ENCODE measurements at regions not wholly inside any gene's neighbourhood (a gene's known extent, or its start where the extent isn't known, plus 50 kb on each side); places are given as distances from the start of the nearest gene placed in this dataset.

- intact Hi-C loops (cut with micrococcal nuclease), result no loop called here
- H3K36me3 ChIP-seq (ENCODE audit: control insufficient read depth, insufficient read depth, low read length), result no peaks in the 10 kb centered on the region
- no peak overlapping the region for H3K27ac ChIP-seq (ENCODE audit: low read length)
- Mint-ChIP-seq H3K36me3 (no peaks in the 10 kb centered on the region), H3K27me3 (ENCODE audit: low read depth in 2 of 2) (no peaks in the 10 kb centered on the region), H3K4me1 (peaks cover 22 to 23% of the 10 kb centered on the region in 2 donors), H3K4me3 (no peak overlapping the region), H3K9me3 (no peaks in the 10 kb centered on the region), H3K27ac (no peak overlapping the region)
- H3K27me3 ChIP-seq (ENCODE audit: control insufficient read depth, insufficient read depth, low read length), result no peaks in the 10 kb centered on the region
- no peak for DNase-seq
- ATAC-seq, result peak in 1 of 3 donors; percentile 58
- H3K4me3 ChIP-seq (ENCODE audit: low read length), result no peak overlapping the region
- no peaks in the 10 kb centered on the region for H3K9me3 ChIP-seq (ENCODE audit: control insufficient read depth, insufficient read depth, low read length)
- 32% methylated on average over 3 of the region's 3 CpGs for whole genome bisulfite sequencing (ENCODE audit: insufficient coverage)
- peaks cover 15% of the 10 kb centered on the region for H3K4me1 ChIP-seq (ENCODE audit: control insufficient read depth, insufficient read depth, low read length)
- no peak for TF ChIP-seq CTCF (IDR thresholded peaks at IDR 0.05)
Observed at GRCh38 chr2:44098050-44098449, 70.6 kb upstream of the PPM1B start.

- Mint-ChIP-seq H3K27ac (no peak overlapping the region), H3K27me3 (ENCODE audit: low read depth in 2 of 2) (no peaks in the 10 kb centered on the region)
Observed at GRCh38 chr2:44098891-44099290, 69.8 kb upstream of the PPM1B start.

GRCh38 chr2:44100351-44100750 lies 68.3 kb upstream of the PPM1B start:
- Histone ChIP-seq H3K27me3 (ENCODE audit: control insufficient read depth, insufficient read depth, low read length) (no peaks in the 10 kb centered on the region), H3K4me3 (ENCODE audit: low read length) (no peak overlapping the region), H3K36me3 (ENCODE audit: control insufficient read depth, insufficient read depth, low read length) (no peaks in the 10 kb centered on the region), H3K4me1 (ENCODE audit: control insufficient read depth, insufficient read depth, low read length) (peaks cover 15% of the 10 kb centered on the region), H3K9me3 (ENCODE audit: control insufficient read depth, insufficient read depth, low read length) (no peaks in the 10 kb centered on the region), H3K27ac (ENCODE audit: low read length) (no peak overlapping the region)
- H3K27me3 Mint-ChIP-seq (ENCODE audit: low read depth in 2 of 2), result no peaks in the 10 kb centered on the region
- 13% methylated on average over 3 of the region's 3 CpGs for WGBS (ENCODE audit: insufficient coverage)
- ATAC-seq, result peak; percentile 72 to 84 (median 72)
- no peaks in the 10 kb centered on the region for H3K36me3 Mint-ChIP-seq
- H3K27ac Mint-ChIP-seq, result peak overlapping the region; percentile 75 to 81
- peak in 1 of 2 donors; percentile 9 for DNase-seq
- TF ChIP-seq CTCF (IDR thresholded peaks at IDR 0.05), result no peak
- H3K9me3 Mint-ChIP-seq, result no peaks in the 10 kb centered on the region
- intact Hi-C loops (cut with micrococcal nuclease), result no loop called here
- H3K4me3 Mint-ChIP-seq, result peak overlapping the region; percentile 7
- peaks cover 22 to 23% of the 10 kb centered on the region in 2 donors for H3K4me1 Mint-ChIP-seq

More at GRCh38 chr2:44098891-44099290, 69.8 kb upstream of the PPM1B start:
- Histone ChIP-seq H3K27ac (ENCODE audit: low read length) (no peak overlapping the region), H3K36me3 (ENCODE audit: control insufficient read depth, insufficient read depth, low read length) (no peaks in the 10 kb centered on the region), H3K4me3 (ENCODE audit: low read length) (no peak overlapping the region), H3K27me3 (ENCODE audit: control insufficient read depth, insufficient read depth, low read length) (no peaks in the 10 kb centered on the region), H3K4me1 (ENCODE audit: control insufficient read depth, insufficient read depth, low read length) (peaks cover 15% of the 10 kb centered on the region), H3K9me3 (ENCODE audit: control insufficient read depth, insufficient read depth, low read length) (no peaks in the 10 kb centered on the region)
- H3K4me1 Mint-ChIP-seq, result peaks cover 22 to 23% of the 10 kb centered on the region in 2 donors
- no peaks in the 10 kb centered on the region for H3K9me3 Mint-ChIP-seq
- 96% methylated on average over 6 of the region's 6 CpGs for WGBS (ENCODE audit: insufficient coverage)
- no peak for TF ChIP-seq CTCF (IDR thresholded peaks at IDR 0.05)
- DNase-seq (no peak), ATAC-seq (no peak)
- no peaks in the 10 kb centered on the region for H3K36me3 Mint-ChIP-seq
- H3K4me3 Mint-ChIP-seq, result no peak overlapping the region
- intact Hi-C loops (cut with micrococcal nuclease), result no loop called here

DNA sequence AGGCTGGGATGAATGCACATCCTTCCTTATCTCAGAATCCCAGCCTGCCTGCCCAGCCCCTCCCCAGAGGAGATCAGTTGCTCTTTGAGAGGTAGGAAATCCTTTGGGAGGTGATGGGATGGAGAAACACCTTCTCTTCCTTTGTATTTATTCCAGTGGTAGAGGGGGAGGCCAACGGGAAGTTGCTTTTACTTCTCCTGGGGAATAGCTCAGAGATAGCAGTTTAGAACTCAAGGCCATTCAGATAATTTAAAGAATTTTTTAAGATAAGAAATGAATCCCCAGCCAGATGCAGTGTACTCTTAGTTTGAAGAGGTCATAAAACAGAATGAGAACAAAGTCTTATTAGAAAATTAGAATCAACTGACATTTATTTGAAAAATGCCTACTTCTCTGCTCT lies 67.4 kb upstream of the PPM1B start:
- no peak for DNase-seq
- Mint-ChIP-seq H3K27me3 (ENCODE audit: low read depth in 2 of 2) (no peaks in the 10 kb centered on the region), H3K4me3 (no peak overlapping the region), H3K4me1 (peaks cover 22 to 23% of the 10 kb centered on the region in 2 donors), H3K9me3 (no peaks in the 10 kb centered on the region), H3K36me3 (no peaks in the 10 kb centered on the region), H3K27ac (peak overlapping the region; percentile 75 to 81)
- H3K27ac ChIP-seq (ENCODE audit: low read length), result no peak overlapping the region
- WGBS (ENCODE audit: insufficient coverage), result no CpG with 5 or more reads among the region's 1 CpG
- H3K9me3 ChIP-seq (ENCODE audit: control insufficient read depth, insufficient read depth, low read length), result no peaks in the 10 kb centered on the region
- intact Hi-C loops (cut with micrococcal nuclease), result no loop called here
- ATAC-seq, result no peak
- H3K27me3 ChIP-seq (ENCODE audit: control insufficient read depth, insufficient read depth, low read length), result no peaks in the 10 kb centered on the region
- no peak for TF ChIP-seq CTCF (IDR thresholded peaks at IDR 0.05)
- H3K4me1 ChIP-seq (ENCODE audit: control insufficient read depth, insufficient read depth, low read length), result peaks cover 15% of the 10 kb centered on the region
- H3K4me3 ChIP-seq (ENCODE audit: low read length), result no peak overlapping the region
- H3K36me3 ChIP-seq (ENCODE audit: control insufficient read depth, insufficient read depth, low read length), result no peaks in the 10 kb centered on the region
